Prostate gland (tissue), 2 donors: ENCODE measurements at regions not wholly inside any gene's neighbourhood (a gene's known extent, or its start where the extent isn't known, plus 50 kb on each side); places are given as distances from the start of the nearest gene placed in this dataset.

Experiments
- CTCF ChIP-seq, 4 experiments: fragments of 200-600 bp in 2 of 4; fragments of 450-650 bp in 2 of 4; sonication (generic) in 2 of 4; IDR thresholded peaks; 1 replicate in 3 of 4; 2 replicates in 1 of 4; pipeline ENCODE4 v1.5.1; 2016 to 2019; ENCODE audit warnings: antibody characterized with exemption in 4 of 4, mild to moderate bottlenecking in 2 of 4, moderate library complexity in 2 of 4
- POLR2A ChIP-seq: fragments of 450-650 bp; IDR thresholded peaks from one replicate; pipeline ENCODE4 v1.6.1; 2016; ENCODE audit warnings: antibody characterized with exemption, mild to moderate bottlenecking

GRCh38 chr6:144710207-144710606, 425.1 kb downstream of the UTRN start:
- TF ChIP-seq CTCF (IDR thresholded peaks at IDR 0.05) (no peak), POLR2A (no peak)
